ENCODE measurements at regions not wholly inside any gene's neighbourhood (a gene's known extent, or its start where the extent isn't known, plus 50 kb on each side); places are given as distances from the start of the nearest gene placed in this dataset.
A peak's percentile ranks its signal among the peaks of the same experiment; 100 is the strongest.

- H3K4me3 ChIP-seq (replicated peaks; ENCODE audit: low read depth, low read length): no peak overlapping the region
- DNase-seq (ENCODE audit: low read depth): peak; percentile 10
- TF ChIP-seq CTCF (IDR thresholded peaks at IDR 0.05; ENCODE audit: low read length, missing control alignments): no peak
Measured at GRCh38 chr11:111091321-111091938, 154.1 kb upstream of the POU2AF2 start.

- DNase-seq (ENCODE audit: low read depth): no peak
- H3K4me3 ChIP-seq (replicated peaks; ENCODE audit: low read depth, low read length): no peak overlapping the region
- no peak for TF ChIP-seq CTCF (IDR thresholded peaks at IDR 0.05; ENCODE audit: low read length, missing control alignments)
Measured at GRCh38 chr11:111089759-111090158, 155.8 kb upstream of the POU2AF2 start.

- TF ChIP-seq CTCF (IDR thresholded peaks at IDR 0.05; ENCODE audit: low read length, missing control alignments): no peak
- DNase-seq (ENCODE audit: low read depth): no peak
- H3K4me3 ChIP-seq (replicated peaks; ENCODE audit: low read depth, low read length): no peak overlapping the region
Measured at GRCh38 chr11:111088847-111089355, 156.6 kb upstream of the POU2AF2 start.

GRCh38 chr11:111086058-111086457 lies 159.5 kb upstream of the POU2AF2 start:
- no peak for DNase-seq (ENCODE audit: low read depth)
- no peak for TF ChIP-seq CTCF (IDR thresholded peaks at IDR 0.05; ENCODE audit: low read length, missing control alignments)
- H3K4me3 ChIP-seq (replicated peaks; ENCODE audit: low read depth, low read length): no peak overlapping the region

GRCh38 chr11:111082664-111083063 lies 162.9 kb upstream of the POU2AF2 start:
- DNase-seq (ENCODE audit: low read depth): no peak
- no peak for TF ChIP-seq CTCF (IDR thresholded peaks at IDR 0.05; ENCODE audit: low read length, missing control alignments)

GRCh38 chr11:111081021-111081511 lies 164.5 kb upstream of the POU2AF2 start:
- no peak for TF ChIP-seq CTCF (IDR thresholded peaks at IDR 0.05; ENCODE audit: low read length, missing control alignments)
- no peak for DNase-seq (ENCODE audit: low read depth)
- H3K4me3 ChIP-seq (replicated peaks; ENCODE audit: low read depth, low read length): no peak overlapping the region

More at GRCh38 chr11:111082664-111083063, 162.9 kb upstream of the POU2AF2 start:
- no peak overlapping the region for H3K4me3 ChIP-seq (replicated peaks; ENCODE audit: low read depth, low read length)

Measured in fibroblast of pulmonary artery (primary cell).